HEK293 (cell line): ENCODE measurements at regions not wholly inside any gene's neighbourhood (a gene's known extent, or its start where the extent isn't known, plus 50 kb on each side); places are given as distances from the start of the nearest gene placed in this dataset.

Experiments
- CTCF ChIA-PET: fragments of 350-600 bp; formaldehyde crosslinking; extraction: SDS; loops from one replicate; lab custom pipeline; 2021; ENCODE audit warnings: antibody characterized with exemption; lab: Yijun Ruan, JAX
- POLR2A ChIA-PET: fragments of 300-600 bp; formaldehyde crosslinking; extraction: SDS; loops from one replicate; lab custom pipeline; 2020; ENCODE audit warnings: antibody characterized with exemption, inconsistent platforms; lab: Yijun Ruan, JAX
- H3K27ac ChIP-seq: fragments of 200-500 bp; sonication (Bioruptor generic); 2 replicates; pipeline ENCODE4 v1.5.1; 2014; ENCODE audit warnings: low read depth, low read length, control low read depth, inconsistent platforms; ENCODE audit errors: extremely low read depth
- H3K36me3 ChIP-seq, 2 experiments: fragments of 200-500 bp in 1 of 2; sonication (Bioruptor generic) in 1 of 2; 1 replicate in 1 of 2; 2 replicates in 1 of 2; pipeline ENCODE4 v1.5.1; 2014 to 2017; ENCODE audit warnings: inconsistent platforms in 2 of 2, low read length in 2 of 2; ENCODE audit not compliant: control insufficient read depth in 2 of 2, insufficient read depth in 1 of 2
- H3K4me1 ChIP-seq: fragments of 200-500 bp; sonication (Bioruptor generic); 2 replicates; pipeline ENCODE4 v1.5.1; 2014; ENCODE audit warnings: mild to moderate bottlenecking, low read length, inconsistent platforms; ENCODE audit not compliant: control insufficient read depth, insufficient read depth
- H3K4me3 ChIP-seq: 2 replicates; pipeline ENCODE4 v1.5.1; 2011; ENCODE audit warnings: low read depth, mild to moderate bottlenecking, control low read depth, low read length, moderate library complexity
- H3K9me3 ChIP-seq: fragments of 200-500 bp; sonication (Bioruptor generic); 2 replicates; pipeline ENCODE4 v1.5.1; 2014; ENCODE audit warnings: low read depth, low read length, inconsistent platforms; ENCODE audit not compliant: control insufficient read depth, insufficient read depth
- ELK4 ChIP-seq: IDR thresholded peaks from 2 replicates; pipeline ENCODE4 v1.6.1; 2011; ENCODE audit warnings: mild to moderate bottlenecking, low read depth, low read length, borderline replicate concordance
- GLI4 ChIP-seq: fragments of 450-650 bp; formaldehyde crosslinking; IDR thresholded peaks from 2 replicates; pipeline ENCODE4 v1.5.1; 2016; ENCODE audit warnings: missing biosample characterization, missing genetic modification characterization
- HIC1 ChIP-seq: fragments of 450-650 bp; formaldehyde crosslinking; IDR thresholded peaks from 2 replicates; pipeline ENCODE4 v1.5.1; 2016; ENCODE audit warnings: missing biosample characterization, missing genetic modification characterization
- REST ChIP-seq: fragments of 450-650 bp; formaldehyde crosslinking; IDR thresholded peaks from 2 replicates; pipeline ENCODE4 v1.5.1; 2016; ENCODE audit warnings: missing biosample characterization, missing genetic modification characterization
- YY1 ChIP-seq: fragments of 450-650 bp; formaldehyde crosslinking; IDR thresholded peaks from 2 replicates; pipeline ENCODE4 v1.5.1; 2018; ENCODE audit warnings: missing biosample characterization, missing genetic modification characterization
- ZBTB26 ChIP-seq: fragments of 450-650 bp; formaldehyde crosslinking; optimal IDR thresholded peaks from 2 replicates; pipeline ENCODE3; 2016; ENCODE audit warnings: missing biosample characterization, mild to moderate bottlenecking, missing genetic modification characterization
- ZBTB7A ChIP-seq: fragments of 450-650 bp; formaldehyde crosslinking; IDR thresholded peaks from 2 replicates; pipeline ENCODE4 v1.5.1; 2016; ENCODE audit warnings: low read depth, missing biosample characterization, missing genetic modification characterization
- ZNF133 ChIP-seq: fragments of 450-650 bp; formaldehyde crosslinking; IDR thresholded peaks from 2 replicates; pipeline ENCODE4 v1.5.1; 2016; ENCODE audit warnings: missing biosample characterization, missing genetic modification characterization
- ZNF266 ChIP-seq: fragments of 450-650 bp; formaldehyde crosslinking; IDR thresholded peaks from 2 replicates; pipeline ENCODE4 v1.5.1; 2016; ENCODE audit warnings: missing biosample characterization, missing genetic modification characterization, low read depth
- ZNF280D ChIP-seq: fragments of 450-650 bp; formaldehyde crosslinking; IDR thresholded peaks from 2 replicates; pipeline ENCODE4 v1.5.1; 2016; ENCODE audit warnings: missing biosample characterization, missing genetic modification characterization
- ZNF292 ChIP-seq: fragments of 450-650 bp; formaldehyde crosslinking; IDR thresholded peaks from 2 replicates; pipeline ENCODE4 v1.5.1; 2016; ENCODE audit warnings: low read depth, missing biosample characterization, missing genetic modification characterization, borderline replicate concordance
- ZNF37A ChIP-seq: fragments of 450-650 bp; IDR thresholded peaks from 2 replicates; pipeline ENCODE4 v1.5.1; 2018; ENCODE audit warnings: missing biosample characterization, missing genetic modification characterization
- ZNF391 ChIP-seq: fragments of 450-650 bp; formaldehyde crosslinking; IDR thresholded peaks from 2 replicates; pipeline ENCODE4 v1.5.1; 2016; ENCODE audit warnings: low read depth, missing biosample characterization, missing genetic modification characterization, borderline replicate concordance
- ZNF473 ChIP-seq: fragments of 450-650 bp; formaldehyde crosslinking; IDR thresholded peaks from 2 replicates; pipeline ENCODE4 v1.5.1; 2017; ENCODE audit warnings: missing biosample characterization, missing genetic modification characterization
- ZNF513 ChIP-seq: fragments of 450-650 bp; IDR thresholded peaks from 2 replicates; pipeline ENCODE4 v1.5.1; 2018; ENCODE audit warnings: missing biosample characterization, missing genetic modification characterization
- ZNF571 ChIP-seq: fragments of 450-650 bp; formaldehyde crosslinking; IDR thresholded peaks from 2 replicates; pipeline ENCODE4 v1.5.0; 2017; ENCODE audit warnings: missing biosample characterization, missing genetic modification characterization
- ZNF596 ChIP-seq: fragments of 450-650 bp; IDR thresholded peaks from 2 replicates; pipeline ENCODE4 v1.5.0; 2018; ENCODE audit warnings: missing biosample characterization, mild to moderate bottlenecking, missing genetic modification characterization, moderate library complexity
- ZNF624 ChIP-seq: fragments of 450-650 bp; formaldehyde crosslinking; IDR thresholded peaks from 2 replicates; pipeline ENCODE4 v1.5.1; 2017; ENCODE audit warnings: missing biosample characterization, missing genetic modification characterization
- ZNF768 ChIP-seq: fragments of 450-650 bp; formaldehyde crosslinking; IDR thresholded peaks from 2 replicates; pipeline ENCODE4 v1.5.1; 2018; ENCODE audit warnings: missing biosample characterization, mild to moderate bottlenecking, missing genetic modification characterization
- ZNF791 ChIP-seq: fragments of 450-650 bp; formaldehyde crosslinking; IDR thresholded peaks from 2 replicates; pipeline ENCODE4 v1.5.1; 2016; ENCODE audit warnings: missing biosample characterization, missing genetic modification characterization

- TF ChIP-seq ZNF133 (tag by site-specific recombination) (no peak), ZNF596 (no peak), ZNF280D (tag by site-specific recombination) (no peak), HIC1 (no peak), ZNF473 (tag by site-specific recombination) (no peak), ZNF571 (tag by site-specific recombination) (no peak), ZNF768 (tag by site-specific recombination) (no peak), REST (tag by site-specific recombination) (no peak), ZNF266 (no peak), ELK4 (no peak)
- TF ChIP-seq, all 188 proteins: peak for 0
Observed at GRCh38 chr17:73723317-73723716, 79.1 kb upstream of the SDK2 start (continued).

- Histone ChIP-seq H3K9me3 (no peaks in the 10 kb centered on the region), H3K4me3 (no peak overlapping the region), H3K27ac (no peak overlapping the region), H3K36me3 (no peaks in the 10 kb centered on the region), H3K4me1 (no peaks in the 10 kb centered on the region)
- ChIA-PET POLR2A (interaction anchor here (0.6 kb wide), 1 partner anchor 581 kb away, joined by 4 read pairs; no protein-coding TSS in a partner anchor), CTCF (interaction anchor here (0.9 to 2.0 kb wide), 2 partner anchors 15 to 294 kb away, joined by 3 to 7 read pairs; no protein-coding TSS in a partner anchor)
- no peak for TF ChIP-seq ZBTB7A
- TF ChIP-seq YY1 (tag by site-specific recombination), result no peak
- TF ChIP-seq ZNF292 (tag by site-specific recombination), result no peak
- no peak for TF ChIP-seq ZNF791 (tag by site-specific recombination)
- no peak for TF ChIP-seq ZBTB26 (tag by site-specific recombination)
- TF ChIP-seq GLI4 (tag by site-specific recombination), result no peak
- TF ChIP-seq ZNF513, result no peak
- TF ChIP-seq ZNF391 (tag by site-specific recombination), result no peak
- TF ChIP-seq ZNF624, result no peak
- no peak for TF ChIP-seq ZNF37A (tag by site-specific recombination)
Observed at GRCh38 chr17:73724341-73724740, 80.1 kb upstream of the SDK2 start.
